C4-2B (cell line): ENCODE measurements at regions not wholly inside any gene's neighbourhood (a gene's known extent, or its start where the extent isn't known, plus 50 kb on each side); places are given as distances from the start of the nearest gene placed in this dataset.

Experiments
- H3K27ac ChIP-seq: fragments of 450-650 bp; 2 replicates; pipeline ENCODE4 v1.5.1; 2017
- ZFX ChIP-seq: fragments of 450-650 bp; IDR thresholded peaks from 2 replicates; pipeline ENCODE4 v1.6.1; 2017
- TF ChIP-seq, protein P1 (sequence below): fragments of 450-650 bp; conservative IDR thresholded peaks from 2 replicates; pipeline ENCODE4 v1.5.1; 2017; ENCODE audit warnings: mild to moderate bottlenecking

DNA sequence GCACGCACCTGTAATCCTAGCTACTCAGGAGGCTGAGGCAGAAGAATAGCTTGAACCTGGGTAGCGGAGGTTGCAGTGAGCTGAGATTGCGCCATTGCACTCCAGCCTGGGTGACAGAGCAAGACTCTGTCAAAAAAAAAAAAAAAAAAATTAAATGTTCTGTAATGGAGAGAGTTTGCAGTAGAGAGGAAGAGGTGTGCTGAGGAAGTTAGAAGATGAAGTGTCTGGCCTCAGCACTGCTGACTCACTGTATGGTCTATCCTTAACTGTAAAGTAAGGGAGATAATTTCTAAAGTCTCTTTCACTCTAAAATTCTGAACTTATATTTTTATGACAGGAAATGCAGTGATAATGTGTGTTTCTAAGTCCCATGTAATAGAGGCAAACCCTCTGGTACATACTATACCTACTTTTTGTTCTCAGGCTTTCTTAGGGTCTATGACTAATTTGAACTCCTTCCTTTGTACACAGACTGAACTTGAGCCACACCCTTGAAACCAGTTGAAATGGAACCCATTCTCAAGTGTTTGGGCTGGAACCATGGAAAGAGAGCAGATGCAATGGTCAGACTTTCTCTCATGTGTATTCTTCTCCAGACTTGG, 278.1 kb upstream of the FAR2 start:
- H3K27ac ChIP-seq: no peak overlapping the region
- TF ChIP-seq ZFX: no peak
- TF ChIP-seq, protein P1, sequence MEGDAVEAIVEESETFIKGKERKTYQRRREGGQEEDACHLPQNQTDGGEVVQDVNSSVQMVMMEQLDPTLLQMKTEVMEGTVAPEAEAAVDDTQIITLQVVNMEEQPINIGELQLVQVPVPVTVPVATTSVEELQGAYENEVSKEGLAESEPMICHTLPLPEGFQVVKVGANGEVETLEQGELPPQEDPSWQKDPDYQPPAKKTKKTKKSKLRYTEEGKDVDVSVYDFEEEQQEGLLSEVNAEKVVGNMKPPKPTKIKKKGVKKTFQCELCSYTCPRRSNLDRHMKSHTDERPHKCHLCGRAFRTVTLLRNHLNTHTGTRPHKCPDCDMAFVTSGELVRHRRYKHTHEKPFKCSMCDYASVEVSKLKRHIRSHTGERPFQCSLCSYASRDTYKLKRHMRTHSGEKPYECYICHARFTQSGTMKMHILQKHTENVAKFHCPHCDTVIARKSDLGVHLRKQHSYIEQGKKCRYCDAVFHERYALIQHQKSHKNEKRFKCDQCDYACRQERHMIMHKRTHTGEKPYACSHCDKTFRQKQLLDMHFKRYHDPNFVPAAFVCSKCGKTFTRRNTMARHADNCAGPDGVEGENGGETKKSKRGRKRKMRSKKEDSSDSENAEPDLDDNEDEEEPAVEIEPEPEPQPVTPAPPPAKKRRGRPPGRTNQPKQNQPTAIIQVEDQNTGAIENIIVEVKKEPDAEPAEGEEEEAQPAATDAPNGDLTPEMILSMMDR: no peak

DNA sequence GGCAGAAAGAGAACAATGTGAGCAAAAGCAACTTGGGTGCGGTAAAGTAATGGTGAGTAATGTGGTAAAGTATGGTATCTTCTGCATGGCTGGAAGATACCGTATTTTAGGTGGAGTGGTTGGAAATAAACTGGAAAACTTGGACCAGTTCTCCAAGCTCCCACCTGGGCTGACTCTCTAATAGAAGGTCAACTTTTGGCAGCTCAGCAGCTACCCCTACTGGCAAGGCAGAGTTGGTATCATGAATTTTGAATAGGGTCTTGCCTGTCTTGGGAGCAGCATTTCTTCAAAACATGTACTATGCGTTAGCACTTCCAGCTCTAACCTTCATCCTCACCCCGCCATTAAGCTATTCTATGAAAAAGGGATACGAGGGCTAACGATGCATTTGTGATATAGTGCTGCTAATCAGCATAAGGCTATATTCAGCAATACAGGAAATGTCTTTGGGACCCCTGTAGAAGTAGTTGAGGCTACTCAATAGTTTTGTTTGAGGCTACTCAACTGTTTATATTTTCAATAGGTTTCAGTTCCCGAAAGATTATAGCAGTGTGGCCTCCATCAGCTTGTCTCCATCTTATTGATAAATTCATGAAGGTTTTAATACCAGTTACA, 276.3 kb upstream of the FAR2 start:
- no peak for TF ChIP-seq ZFX
- TF ChIP-seq, protein P1: peak; percentile 84

DNA sequence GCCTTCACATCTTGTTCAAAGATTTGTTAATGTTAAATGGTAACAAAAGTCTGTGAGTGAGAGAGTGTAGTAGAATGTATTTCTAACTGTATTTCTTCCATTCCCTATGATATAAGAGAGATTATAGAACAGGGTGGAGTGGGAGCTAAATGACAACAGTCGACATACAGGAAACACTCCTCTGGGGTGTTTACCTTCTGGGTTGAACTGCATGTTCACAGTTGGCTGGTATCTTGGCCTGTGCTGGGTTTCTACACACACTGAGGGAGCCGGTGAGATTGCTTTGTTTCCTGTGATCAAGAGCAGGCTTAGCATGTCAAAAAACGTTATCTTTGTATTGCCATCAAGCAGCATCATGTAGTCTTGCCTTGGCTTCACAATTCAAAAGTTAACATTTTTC, 274.3 kb upstream of the FAR2 start:
- TF ChIP-seq, protein P1: no peak
- TF ChIP-seq ZFX: no peak
- no peak overlapping the region for H3K27ac ChIP-seq

More for the DNA sequence above, 276.3 kb upstream of the FAR2 start:
- no peak overlapping the region for H3K27ac ChIP-seq

DNA sequence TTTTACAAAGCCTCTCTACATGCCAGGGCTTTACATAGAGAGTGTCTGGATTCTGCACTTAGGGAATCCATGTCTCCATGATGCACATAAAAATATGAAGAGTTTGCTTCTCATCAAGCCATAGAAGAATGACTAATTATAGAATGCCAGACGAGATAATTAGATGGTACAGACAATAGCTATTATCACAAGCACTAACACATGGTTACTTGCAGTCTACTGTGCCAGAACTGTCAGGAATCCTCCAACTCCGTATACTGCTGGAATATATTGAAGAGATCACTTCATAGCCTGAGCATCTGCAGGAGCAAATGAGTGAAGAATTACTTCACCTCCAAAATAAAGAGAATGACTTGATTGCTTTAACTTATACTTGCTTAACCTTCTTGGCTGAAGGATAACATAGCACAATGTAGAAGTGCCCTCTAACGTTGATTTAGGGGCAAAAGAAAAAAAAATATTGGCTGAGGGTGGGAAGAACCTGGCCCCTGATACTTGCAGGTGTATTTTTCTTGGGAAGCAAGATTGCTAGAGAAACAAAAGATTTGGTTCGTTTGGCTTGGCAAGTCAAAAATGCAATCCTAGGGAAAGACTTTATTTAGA, 272.8 kb upstream of the FAR2 start:
- TF ChIP-seq, protein P1: peak; percentile 12; the same call in 1 of the 2 replicates
- no peak for TF ChIP-seq ZFX
- no peak overlapping the region for H3K27ac ChIP-seq

DNA sequence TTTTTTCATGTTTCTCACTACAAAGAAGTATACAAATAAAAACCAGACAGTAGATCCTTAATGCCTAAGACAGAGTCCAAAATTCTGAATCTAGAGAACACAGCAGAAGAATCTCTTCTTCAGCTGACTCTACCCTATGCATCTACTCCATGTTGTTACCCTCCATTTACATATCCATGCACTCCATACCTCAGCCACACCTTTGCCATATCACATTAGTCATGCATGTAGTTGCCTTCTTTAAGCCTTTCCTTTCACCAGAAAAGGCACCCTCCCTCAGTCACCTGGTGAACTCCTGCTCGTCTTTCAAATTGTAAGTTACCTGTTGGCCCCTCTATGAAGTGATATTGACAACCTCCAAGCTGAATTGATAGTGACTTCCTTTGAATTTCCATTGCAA, 271.2 kb upstream of the FAR2 start:
- TF ChIP-seq ZFX: no peak
- TF ChIP-seq, protein P1: no peak
- H3K27ac ChIP-seq: no peak overlapping the region

DNA sequence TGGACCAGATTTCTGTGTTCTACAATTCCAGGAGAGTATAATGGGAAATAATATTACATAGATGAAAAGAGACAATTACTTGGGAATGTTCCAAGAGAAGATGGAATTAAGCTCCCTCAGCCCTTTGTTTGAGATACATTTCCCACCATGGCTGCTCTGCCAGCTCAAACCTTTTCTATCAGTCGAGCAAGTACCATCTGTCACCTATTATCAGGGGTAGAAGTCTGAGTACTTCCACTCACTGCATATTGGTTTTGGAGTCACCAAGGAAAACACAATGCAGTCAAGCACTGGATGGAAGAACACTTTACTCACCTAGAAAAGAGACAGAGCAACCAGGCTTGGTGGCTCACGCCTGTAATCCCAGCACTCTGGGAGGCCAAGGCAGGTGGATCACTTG, 270.4 kb upstream of the FAR2 start:
- no peak overlapping the region for H3K27ac ChIP-seq
- TF ChIP-seq, protein P1: no peak
- no peak for TF ChIP-seq ZFX

DNA sequence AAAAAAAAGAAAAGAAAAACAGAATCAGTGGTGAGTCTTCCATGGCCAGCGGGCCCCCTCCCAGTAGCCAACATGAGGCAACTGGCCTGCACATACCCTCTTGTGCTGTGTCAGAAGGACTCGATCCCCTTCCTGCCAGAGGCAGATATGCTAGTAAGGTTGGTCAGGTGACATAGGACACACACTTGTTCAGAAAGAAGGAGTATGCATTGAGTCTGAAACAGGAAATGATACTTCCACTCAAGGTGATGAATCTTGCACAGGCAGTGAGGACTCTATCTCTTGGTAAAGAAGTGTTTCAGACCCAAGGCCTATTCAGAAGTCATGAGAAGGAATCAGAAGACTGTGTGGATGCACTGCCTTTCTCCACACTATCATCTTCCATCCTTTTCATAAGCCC, 269.7 kb upstream of the FAR2 start:
- H3K27ac ChIP-seq: no peak overlapping the region
- TF ChIP-seq, protein P1: no peak
- no peak for TF ChIP-seq ZFX
